ENCODE measurements at regions not wholly inside any gene's neighbourhood (a gene's known extent, or its start where the extent isn't known, plus 50 kb on each side); places are given as distances from the start of the nearest gene placed in this dataset.

- DNase-seq (ENCODE audit: low read depth): no peak
Measured at GRCh38 chr5:124438026-124438902, 308.2 kb downstream of the ZNF608 start.

GRCh38 chr5:124436294-124436693 lies 310.1 kb downstream of the ZNF608 start:
- DNase-seq (ENCODE audit: low read depth): peak; percentile 75

- DNase-seq (ENCODE audit: low read depth): no peak
Measured at GRCh38 chr5:124433170-124433569, 313.3 kb downstream of the ZNF608 start.

GRCh38 chr5:124421584-124421983 lies 324.9 kb downstream of the ZNF608 start:
- DNase-seq (ENCODE audit: low read depth): no peak

GRCh38 chr5:124420952-124421351 lies 325.5 kb downstream of the ZNF608 start:
- DNase-seq (ENCODE audit: low read depth): no peak

- no peak for DNase-seq (ENCODE audit: low read depth)
Measured at GRCh38 chr5:124419531-124419930, 326.9 kb downstream of the ZNF608 start.

- no peak for DNase-seq (ENCODE audit: low read depth)
Measured at GRCh38 chr5:124418390-124418789, 328.0 kb downstream of the ZNF608 start.

- DNase-seq (ENCODE audit: low read depth): no peak
Measured at GRCh38 chr5:124417196-124417595, 329.2 kb downstream of the ZNF608 start.

GRCh38 chr5:124416627-124417026 lies 329.8 kb downstream of the ZNF608 start:
- no peak for DNase-seq (ENCODE audit: low read depth)

GRCh38 chr5:124414973-124415372 lies 331.5 kb downstream of the ZNF608 start:
- DNase-seq (ENCODE audit: low read depth): no peak

- no peak for DNase-seq (ENCODE audit: low read depth)
Measured at GRCh38 chr5:124410539-124411488, 335.6 kb downstream of the ZNF608 start.

GRCh38 chr5:124408738-124409453 lies 337.5 kb downstream of the ZNF608 start:
- peak; percentile 17 for DNase-seq (ENCODE audit: low read depth)

- no peak for DNase-seq (ENCODE audit: low read depth)
Measured at GRCh38 chr5:124404796-124405195, 341.6 kb downstream of the ZNF608 start.

GRCh38 chr5:124403281-124403680 lies 343.2 kb downstream of the ZNF608 start:
- DNase-seq (ENCODE audit: low read depth): no peak

GRCh38 chr5:124402144-124402581 lies 344.3 kb downstream of the ZNF608 start:
- peak; percentile 86 for DNase-seq (ENCODE audit: low read depth)

- DNase-seq (ENCODE audit: low read depth): no peak
Measured at GRCh38 chr5:124401476-124402143, 344.8 kb downstream of the ZNF608 start.

GRCh38 chr5:124399426-124399961 lies 346.9 kb downstream of the ZNF608 start:
- DNase-seq (ENCODE audit: low read depth): peak; percentile 51

GRCh38 chr5:124398460-124398859 lies 348.0 kb downstream of the ZNF608 start:
- DNase-seq (ENCODE audit: low read depth): no peak

GRCh38 chr5:124397317-124397716 lies 349.1 kb downstream of the ZNF608 start:
- DNase-seq (ENCODE audit: low read depth): no peak

GRCh38 chr5:124395926-124396325 lies 350.5 kb downstream of the ZNF608 start:
- no peak for DNase-seq (ENCODE audit: low read depth)

- no peak for DNase-seq (ENCODE audit: low read depth)
Measured at GRCh38 chr5:124395287-124395686, 351.2 kb downstream of the ZNF608 start.
